ENCODE measurements at regions not wholly inside any gene's neighbourhood (a gene's known extent, or its start where the extent isn't known, plus 50 kb on each side); places are given as distances from the start of the nearest gene placed in this dataset.

- TF ChIP-seq CTCF (IDR thresholded peaks at IDR 0.05; ENCODE audit: low read length, missing control alignments): no peak
- H3K4me3 ChIP-seq (replicated peaks; ENCODE audit: low read depth, low read length): no peak overlapping the region
- DNase-seq (ENCODE audit: low read depth): no peak
Observed at GRCh38 chr2:128615571-128615970, 296.9 kb upstream of the HS6ST1 start.

- no peak for TF ChIP-seq CTCF (IDR thresholded peaks at IDR 0.05; ENCODE audit: low read length, missing control alignments)
- no peak overlapping the region for H3K4me3 ChIP-seq (replicated peaks; ENCODE audit: low read depth, low read length)
Observed at GRCh38 chr2:128617029-128617590, 298.4 kb upstream of the HS6ST1 start.

GRCh38 chr2:128617661-128618060 is 299.0 kb upstream of the HS6ST1 start:
- no peak for DNase-seq (ENCODE audit: low read depth)
- TF ChIP-seq CTCF (IDR thresholded peaks at IDR 0.05; ENCODE audit: low read length, missing control alignments): no peak

More at GRCh38 chr2:128617029-128617590, 298.4 kb upstream of the HS6ST1 start:
- no peak for DNase-seq (ENCODE audit: low read depth)

GRCh38 chr2:128618642-128619041 is 300.0 kb upstream of the HS6ST1 start:
- no peak for DNase-seq (ENCODE audit: low read depth)
- TF ChIP-seq CTCF (IDR thresholded peaks at IDR 0.05; ENCODE audit: low read length, missing control alignments): no peak
- H3K4me3 ChIP-seq (replicated peaks; ENCODE audit: low read depth, low read length): no peak overlapping the region

More at GRCh38 chr2:128617661-128618060, 299.0 kb upstream of the HS6ST1 start:
- H3K4me3 ChIP-seq (replicated peaks; ENCODE audit: low read depth, low read length): no peak overlapping the region

GRCh38 chr2:128619471-128620325 is 301.0 kb upstream of the HS6ST1 start:
- TF ChIP-seq CTCF (IDR thresholded peaks at IDR 0.05; ENCODE audit: low read length, missing control alignments): no peak
- H3K4me3 ChIP-seq (replicated peaks; ENCODE audit: low read depth, low read length): no peak overlapping the region
- no peak for DNase-seq (ENCODE audit: low read depth)

- DNase-seq (ENCODE audit: low read depth): no peak
- no peak overlapping the region for H3K4me3 ChIP-seq (replicated peaks; ENCODE audit: low read depth, low read length)
- no peak for TF ChIP-seq CTCF (IDR thresholded peaks at IDR 0.05; ENCODE audit: low read length, missing control alignments)
Observed at GRCh38 chr2:128621074-128621473, 302.4 kb upstream of the HS6ST1 start.
